Activated T-cell treated with anti-CD3 and anti-CD28 coated beads, Interleukin-2, amount 50 U/mL, for 4 hours (primary cell): ENCODE measurements at regions not wholly inside any gene's neighbourhood (a gene's known extent, or its start where the extent isn't known, plus 50 kb on each side); places are given as distances from the start of the nearest gene placed in this dataset.
"Not testable (repeated sequence)": the region's sequence is repeated elsewhere in the genome, so short reads cannot be mapped to it uniquely, and the experiment has no call there.

Experiments used
- ATAC-seq, 2 donors: fragments of 200-7000 bp; cut with Tn5 transposase; one replicate each; pipeline ENCODE4 v1.10.0; 2021
- DNase-seq: peaks from one replicate; pipeline ENCODE4 v3.0.0-alpha.2; 2020
- H3K27me3 Mint-ChIP-seq: one replicate; pipeline ENCODE4 v1.8.0; 2021; ENCODE audit warnings: low read depth, mixed read lengths
- H3K36me3 Mint-ChIP-seq: one replicate; pipeline ENCODE4 v1.8.0; 2022; ENCODE audit warnings: mixed read lengths; ENCODE audit not compliant: insufficient read depth
- H3K4me1 Mint-ChIP-seq: one replicate; pipeline ENCODE4 v1.8.0; 2021; ENCODE audit warnings: low read depth, mixed read lengths
- H3K4me3 Mint-ChIP-seq: one replicate; pipeline ENCODE4 v1.8.0; 2021; ENCODE audit warnings: mild to moderate bottlenecking, moderate library complexity, mixed read lengths
- H3K9me3 Mint-ChIP-seq: one replicate; pipeline ENCODE4 v1.8.0; 2021; ENCODE audit warnings: mixed read lengths

DNA sequence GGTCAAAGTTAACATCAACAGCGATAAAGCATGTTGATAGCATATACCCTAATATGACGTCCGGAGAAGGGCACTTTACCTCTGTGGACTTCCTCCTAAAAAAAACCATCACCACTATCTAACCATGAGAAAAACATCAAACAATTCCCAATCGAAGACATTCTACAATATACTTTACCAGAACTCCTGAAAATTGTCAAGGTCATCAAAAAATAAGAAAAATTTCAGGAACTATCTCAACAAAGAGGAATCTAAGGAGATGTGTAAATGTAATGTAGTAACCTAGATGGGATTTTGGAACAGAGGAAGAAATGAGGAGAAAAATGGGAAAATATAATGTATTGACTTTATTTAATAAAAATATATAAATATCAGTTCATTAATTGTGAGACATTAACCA is 1026.8 kb upstream of the MIR17HG start:
- Mint-ChIP-seq H3K27me3 (no peaks in the 10 kb centered on the region), H3K4me1 (no peaks in the 10 kb centered on the region), H3K4me3 (no peak overlapping the region), H3K36me3 (no peaks in the 10 kb centered on the region), H3K9me3 (peaks cover 5% of the 10 kb centered on the region)
- DNase-seq (no peak), ATAC-seq (no peak)

- H3K36me3 Mint-ChIP-seq: no peaks in the 10 kb centered on the region
- no peaks in the 10 kb centered on the region for H3K27me3 Mint-ChIP-seq
- H3K4me1 Mint-ChIP-seq: no peaks in the 10 kb centered on the region
- peaks cover 5% of the 10 kb centered on the region for H3K9me3 Mint-ChIP-seq
- ATAC-seq: no peak
- no peak for DNase-seq
- no peak overlapping the region for H3K4me3 Mint-ChIP-seq
Observed at GRCh38 chr13:90321281-90321931, 1026.1 kb upstream of the MIR17HG start.

DNA sequence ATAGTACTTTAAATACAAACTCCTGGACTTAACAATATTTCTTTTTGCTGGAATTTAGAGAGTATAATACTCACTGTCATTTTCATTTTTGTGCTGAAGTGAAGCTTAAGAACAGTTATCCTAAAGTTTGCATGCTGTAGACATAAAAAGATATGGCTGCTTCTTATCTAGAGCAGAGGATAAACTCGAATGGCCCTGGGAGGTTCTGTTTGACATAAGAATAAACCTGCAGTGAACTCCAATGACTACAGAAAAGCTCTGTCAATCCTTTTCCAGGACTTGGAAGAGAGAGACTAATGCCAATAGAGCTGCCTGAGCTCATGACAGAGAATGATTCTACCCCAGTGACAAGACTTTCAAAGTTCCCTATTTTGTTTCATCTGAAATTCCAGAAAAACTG is 1017.8 kb upstream of the MIR17HG start:
- no peaks in the 10 kb centered on the region for H3K4me1 Mint-ChIP-seq
- H3K9me3 Mint-ChIP-seq: no peaks in the 10 kb centered on the region
- ATAC-seq (no peak), DNase-seq (no peak)
- H3K4me3 Mint-ChIP-seq: no peak overlapping the region
- H3K27me3 Mint-ChIP-seq: no peaks in the 10 kb centered on the region
- H3K36me3 Mint-ChIP-seq: no peaks in the 10 kb centered on the region

- no peaks in the 10 kb centered on the region for H3K27me3 Mint-ChIP-seq
Observed at GRCh38 chr13:90331974-90332373, 1015.5 kb upstream of the MIR17HG start.

GRCh38 chr13:90336507-90336906 is 1011.0 kb upstream of the MIR17HG start:
- ATAC-seq (no peak), DNase-seq (no peak)
- Mint-ChIP-seq H3K4me1 (no peaks in the 10 kb centered on the region), H3K9me3 (peaks cover 27% of the 10 kb centered on the region), H3K36me3 (no peaks in the 10 kb centered on the region), H3K27me3 (no peaks in the 10 kb centered on the region), H3K4me3 (no peak overlapping the region)

More at GRCh38 chr13:90331974-90332373, 1015.5 kb upstream of the MIR17HG start:
- Mint-ChIP-seq H3K4me3 (no peak overlapping the region), H3K9me3 (no peaks in the 10 kb centered on the region), H3K4me1 (no peaks in the 10 kb centered on the region), H3K36me3 (no peaks in the 10 kb centered on the region)
- ATAC-seq (no peak), DNase-seq (no peak)

GRCh38 chr13:90341348-90341747 is 1006.1 kb upstream of the MIR17HG start:
- DNase-seq, H3K27me3 Mint-ChIP-seq, ATAC-seq, H3K36me3 Mint-ChIP-seq, H3K4me3 Mint-ChIP-seq, H3K4me1 Mint-ChIP-seq: not testable (repeated sequence)
- peaks cover 38% of the 10 kb centered on the region for H3K9me3 Mint-ChIP-seq

- not testable (repeated sequence) for H3K36me3 Mint-ChIP-seq, H3K4me1 Mint-ChIP-seq, DNase-seq, H3K27me3 Mint-ChIP-seq, ATAC-seq, H3K4me3 Mint-ChIP-seq
- H3K9me3 Mint-ChIP-seq: peaks cover 17% of the 10 kb centered on the region
Observed at GRCh38 chr13:90348477-90349136, 998.9 kb upstream of the MIR17HG start.

DNA sequence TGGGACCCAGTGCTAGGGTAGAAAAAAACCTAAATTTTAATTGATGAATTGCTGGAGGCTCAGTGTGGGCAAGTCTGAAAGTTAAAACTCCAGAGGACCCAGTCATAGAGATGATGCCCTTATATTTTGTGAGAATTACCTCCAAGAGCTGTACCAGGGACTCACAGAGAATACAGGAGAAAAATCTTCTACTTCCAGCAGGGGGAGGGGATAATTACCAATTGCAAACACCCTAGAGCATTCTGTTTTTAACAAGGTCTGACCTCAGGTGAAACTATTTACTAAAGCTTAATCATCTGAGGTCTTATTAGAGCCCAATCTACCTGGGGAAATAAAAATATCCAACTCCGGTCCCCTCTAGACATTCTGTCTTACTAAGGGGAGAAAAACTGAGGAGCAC is 994.7 kb upstream of the MIR17HG start:
- ATAC-seq (no peak), DNase-seq (no peak)
- H3K4me1 Mint-ChIP-seq: no peaks in the 10 kb centered on the region
- no peaks in the 10 kb centered on the region for H3K27me3 Mint-ChIP-seq
- peaks cover 13% of the 10 kb centered on the region for H3K9me3 Mint-ChIP-seq
- H3K4me3 Mint-ChIP-seq: no peak overlapping the region
- H3K36me3 Mint-ChIP-seq: no peaks in the 10 kb centered on the region

DNA sequence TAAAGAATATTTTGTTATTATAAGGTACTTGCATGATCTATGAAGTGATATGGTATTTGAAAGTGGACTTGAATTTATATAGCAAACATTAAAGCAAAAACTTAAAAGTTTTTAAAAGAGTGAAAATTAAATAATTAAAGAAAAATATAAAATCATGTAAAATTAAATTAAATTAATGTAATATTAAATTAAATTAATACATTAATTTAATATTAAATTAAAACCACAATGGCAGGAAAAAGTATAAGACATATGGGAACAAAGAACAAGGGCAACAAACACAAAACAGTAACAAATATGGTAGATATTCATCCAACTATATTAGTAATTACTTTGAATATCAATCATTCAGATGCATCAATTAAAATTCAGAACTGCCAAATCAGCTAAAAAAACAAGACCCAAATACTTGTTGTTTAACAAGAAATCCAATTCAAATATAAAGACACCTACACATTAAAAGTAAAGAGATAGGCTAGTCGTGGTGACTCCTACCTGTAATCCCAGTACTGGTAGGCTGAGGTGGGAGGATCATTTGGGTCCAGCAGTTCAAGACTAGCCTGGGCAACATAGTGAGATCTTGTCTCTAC is 992.2 kb upstream of the MIR17HG start:
- no peak for DNase-seq
- H3K36me3 Mint-ChIP-seq: no peaks in the 10 kb centered on the region
- H3K4me1 Mint-ChIP-seq: no peaks in the 10 kb centered on the region
- H3K27me3 Mint-ChIP-seq: no peaks in the 10 kb centered on the region
- peaks cover 7% of the 10 kb centered on the region for H3K9me3 Mint-ChIP-seq
- no peak overlapping the region for H3K4me3 Mint-ChIP-seq
- ATAC-seq: no peak

- H3K27me3 Mint-ChIP-seq: no peaks in the 10 kb centered on the region
- H3K36me3 Mint-ChIP-seq: no peaks in the 10 kb centered on the region
- ATAC-seq (no peak), DNase-seq (no peak)
- H3K9me3 Mint-ChIP-seq: peaks cover 8% of the 10 kb centered on the region
- no peak overlapping the region for H3K4me3 Mint-ChIP-seq
- H3K4me1 Mint-ChIP-seq: no peaks in the 10 kb centered on the region
Observed at GRCh38 chr13:90360785-90361184, 986.7 kb upstream of the MIR17HG start.

DNA sequence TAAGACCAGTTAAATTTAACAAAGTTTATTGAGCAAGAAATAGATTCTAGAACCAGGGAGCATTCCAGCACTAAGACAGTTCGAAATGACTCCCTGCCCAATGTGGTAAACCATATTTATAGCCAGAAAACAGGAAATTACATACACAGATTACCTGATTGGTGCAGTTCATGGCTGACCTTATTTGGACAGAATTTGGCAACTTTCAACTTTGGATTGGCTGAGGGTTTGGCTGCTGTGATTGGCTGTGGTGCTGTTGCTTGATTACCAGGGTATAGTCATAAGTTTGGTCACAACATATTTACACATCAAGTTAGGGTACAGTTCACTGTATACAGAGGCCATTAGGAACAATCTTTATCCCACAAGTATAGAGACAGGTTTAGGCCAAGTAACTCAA is 984.8 kb upstream of the MIR17HG start:
- DNase-seq (no peak), ATAC-seq (no peak)
- Mint-ChIP-seq H3K9me3 (peaks cover 11% of the 10 kb centered on the region), H3K4me1 (no peaks in the 10 kb centered on the region), H3K36me3 (no peaks in the 10 kb centered on the region), H3K27me3 (no peaks in the 10 kb centered on the region), H3K4me3 (no peak overlapping the region)

- Mint-ChIP-seq H3K36me3 (no peaks in the 10 kb centered on the region), H3K4me3 (no peak overlapping the region), H3K4me1 (no peaks in the 10 kb centered on the region), H3K27me3 (no peaks in the 10 kb centered on the region), H3K9me3 (peaks cover 11% of the 10 kb centered on the region)
- ATAC-seq: no peak
- no peak for DNase-seq
Observed at GRCh38 chr13:90365130-90365529, 982.4 kb upstream of the MIR17HG start.

- Mint-ChIP-seq H3K36me3 (no peaks in the 10 kb centered on the region), H3K27me3 (no peaks in the 10 kb centered on the region), H3K9me3 (peaks cover 26% of the 10 kb centered on the region), H3K4me1 (no peaks in the 10 kb centered on the region), H3K4me3 (no peak overlapping the region)
- no peak for ATAC-seq
- DNase-seq: no peak
Observed at GRCh38 chr13:90374168-90374567, 973.3 kb upstream of the MIR17HG start.

- H3K36me3 Mint-ChIP-seq: no peaks in the 10 kb centered on the region
- no peak for ATAC-seq
- H3K27me3 Mint-ChIP-seq: no peaks in the 10 kb centered on the region
- DNase-seq: no peak
- H3K4me3 Mint-ChIP-seq: no peak overlapping the region
- H3K4me1 Mint-ChIP-seq: no peaks in the 10 kb centered on the region
- H3K9me3 Mint-ChIP-seq: peaks cover 27% of the 10 kb centered on the region
Observed at GRCh38 chr13:90375851-90376250, 971.6 kb upstream of the MIR17HG start.

GRCh38 chr13:90382425-90382824 is 965.1 kb upstream of the MIR17HG start:
- no peaks in the 10 kb centered on the region for H3K36me3 Mint-ChIP-seq
- ATAC-seq: no peak
- no peaks in the 10 kb centered on the region for H3K27me3 Mint-ChIP-seq
- no peak overlapping the region for H3K4me3 Mint-ChIP-seq
- H3K9me3 Mint-ChIP-seq: peaks cover 14% of the 10 kb centered on the region
- no peak for DNase-seq
- H3K4me1 Mint-ChIP-seq: no peaks in the 10 kb centered on the region
